Suppressor macrophage (primary cell): ENCODE measurements at regions not wholly inside any gene's neighbourhood (a gene's known extent, or its start where the extent isn't known, plus 50 kb on each side); places are given as distances from the start of the nearest gene placed in this dataset.

Experiments used
- DNase-seq, 4 experiments: peaks; one replicate each; pipeline ENCODE4 v3.0.0-alpha.2; 2020 to 2022

DNA sequence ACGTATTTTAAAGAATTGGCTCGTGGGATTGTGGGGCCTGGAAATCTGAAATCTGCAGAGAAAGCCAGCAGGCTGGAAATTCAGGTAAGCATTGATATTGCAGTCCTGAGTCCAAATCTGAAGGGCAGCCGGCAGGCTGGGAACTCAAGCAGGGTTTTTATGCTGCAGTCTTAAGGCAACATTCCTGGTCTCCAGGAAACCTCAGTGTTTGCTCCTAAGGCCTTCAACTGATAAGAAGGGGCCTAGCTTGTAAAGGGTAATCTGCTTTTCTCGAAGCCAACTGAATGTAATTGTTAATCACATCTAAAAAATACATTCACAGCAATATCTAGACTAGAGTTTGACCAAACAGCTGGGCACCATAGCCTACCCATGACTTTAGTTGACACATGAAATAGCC lies 154.4 kb downstream of the EFNB2 start:
- DNase-seq = no peak

DNA sequence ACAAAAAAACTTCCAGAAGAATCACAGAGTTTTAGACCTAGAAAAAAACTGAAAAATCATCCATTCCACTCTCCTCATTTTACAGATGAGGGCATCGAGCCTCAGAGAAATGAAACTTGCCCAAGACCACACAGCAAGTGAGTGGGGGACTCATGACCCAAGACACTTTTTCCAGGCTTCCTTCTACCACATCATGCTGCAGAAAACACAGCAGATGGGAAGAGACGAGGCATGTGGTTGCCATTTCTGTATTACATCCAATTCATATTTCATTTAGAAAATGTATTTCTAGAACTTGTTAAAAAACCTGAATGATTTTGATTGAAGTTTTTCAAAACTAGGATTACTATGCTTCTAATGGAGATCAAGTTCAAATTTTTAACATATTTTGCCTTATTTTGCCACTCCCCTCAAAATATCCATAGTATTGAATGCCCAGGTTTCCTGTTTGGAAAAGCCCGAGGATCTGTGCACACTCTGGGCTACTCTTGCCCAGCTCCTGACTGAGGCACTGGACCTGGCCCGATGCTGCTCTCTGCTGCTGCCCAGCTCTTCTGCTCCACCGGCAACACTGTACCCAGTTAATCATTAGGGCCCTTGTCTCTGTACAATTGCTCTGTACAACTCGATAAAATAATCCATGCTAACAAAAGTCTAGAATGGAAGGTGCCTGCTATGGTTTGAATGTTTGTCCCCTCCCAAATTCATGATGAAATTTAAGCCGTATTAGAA lies 157.4 kb downstream of the EFNB2 start:
- no peak for DNase-seq

DNA sequence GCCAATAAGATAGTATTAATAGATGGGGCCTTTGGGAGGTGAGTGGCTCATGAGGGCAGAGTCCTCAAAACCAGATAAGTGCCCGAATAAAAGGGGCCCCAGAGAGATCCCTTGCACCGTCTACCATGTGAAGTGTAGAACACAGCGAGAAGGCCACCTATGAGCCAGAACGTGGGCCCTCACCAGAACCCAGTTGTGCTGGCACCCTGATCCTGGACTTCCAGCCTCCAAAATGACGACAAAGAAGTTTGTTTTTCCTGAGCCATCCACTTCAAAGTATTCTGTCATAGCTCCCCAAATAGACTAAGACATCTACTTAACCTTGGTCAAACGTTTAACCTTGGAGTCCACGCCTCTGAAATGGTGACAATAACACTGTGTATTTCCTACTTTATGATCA lies 158.1 kb downstream of the EFNB2 start:
- no peak for DNase-seq

- peak; percentile 2 to 20 (median 6) for DNase-seq
Observed at GRCh38 chr13:106376401-106377112, 158.9 kb downstream of the EFNB2 start.

DNA sequence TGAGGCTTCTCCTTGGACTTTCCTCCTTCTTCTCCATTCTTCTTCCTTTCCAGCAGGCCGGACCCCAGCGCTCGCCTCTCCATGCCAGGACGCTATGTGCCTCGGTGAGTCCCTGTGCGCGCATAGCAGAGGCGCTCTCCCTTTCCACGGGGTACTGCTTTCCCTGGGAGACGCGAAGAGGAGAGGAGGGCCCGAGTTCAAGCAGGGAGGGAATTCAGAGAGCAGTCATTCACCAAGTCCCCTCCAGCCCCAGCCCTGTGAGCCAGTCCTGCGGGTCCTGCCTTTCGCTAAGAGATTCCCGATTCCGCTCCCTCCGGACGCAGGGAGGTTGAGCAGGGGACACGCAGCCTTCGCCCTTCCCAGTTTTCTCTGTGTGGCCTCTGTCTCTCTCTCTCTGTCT lies 160.4 kb downstream of the EFNB2 start:
- DNase-seq = no peak

GRCh38 chr13:106374631-106375030 lies 160.8 kb downstream of the EFNB2 start:
- no peak for DNase-seq

- no peak for DNase-seq
Observed at GRCh38 chr13:106373989-106374572, 161.4 kb downstream of the EFNB2 start.

- no peak for DNase-seq
Observed at GRCh38 chr13:106373304-106373988, 162.0 kb downstream of the EFNB2 start.

GRCh38 chr13:106372199-106373155 lies 163.0 kb downstream of the EFNB2 start:
- no peak for DNase-seq

DNA sequence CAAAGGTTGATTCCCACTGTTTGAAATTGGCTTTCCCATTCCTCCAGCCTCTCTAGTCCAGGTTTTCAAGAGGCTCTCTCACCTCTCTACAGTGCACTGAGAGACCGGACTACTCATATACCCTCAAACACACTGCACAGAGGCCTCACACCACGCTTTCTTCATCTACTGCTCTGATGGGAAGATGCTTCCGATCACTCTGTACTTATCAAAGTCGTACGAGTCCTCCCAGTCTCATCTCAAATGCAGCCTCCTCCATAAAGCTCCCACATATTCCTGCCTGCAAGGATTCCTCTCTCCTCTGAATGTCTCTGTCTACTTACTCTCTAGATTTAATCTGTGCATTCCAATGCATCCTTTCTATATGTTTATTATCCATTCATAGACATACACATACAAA lies 164.4 kb downstream of the EFNB2 start:
- DNase-seq = no peak

GRCh38 chr13:106369858-106370257 lies 165.6 kb downstream of the EFNB2 start:
- DNase-seq = no peak

DNA sequence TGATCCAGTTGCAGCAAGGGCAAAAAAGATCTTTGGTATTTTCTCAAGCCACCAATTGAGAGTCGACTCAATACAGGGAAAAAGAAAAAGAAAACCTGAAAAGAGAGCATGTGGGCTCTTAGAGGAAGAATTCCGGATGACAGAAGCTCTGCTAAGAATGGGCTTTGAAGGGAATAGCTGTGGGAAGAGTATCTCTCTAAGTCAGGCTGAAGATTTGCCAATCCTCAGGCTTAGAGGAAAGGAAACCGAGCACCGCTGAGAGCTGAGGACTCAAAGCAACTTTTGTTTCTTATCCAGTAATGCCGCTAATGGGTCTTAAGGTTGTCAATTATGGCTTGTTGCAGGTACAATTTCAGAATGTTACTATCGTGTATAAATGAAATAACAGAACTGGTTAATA lies 166.4 kb downstream of the EFNB2 start:
- DNase-seq = no peak

- no peak for DNase-seq
Observed at GRCh38 chr13:106367361-106367971, 168.0 kb downstream of the EFNB2 start.

DNA sequence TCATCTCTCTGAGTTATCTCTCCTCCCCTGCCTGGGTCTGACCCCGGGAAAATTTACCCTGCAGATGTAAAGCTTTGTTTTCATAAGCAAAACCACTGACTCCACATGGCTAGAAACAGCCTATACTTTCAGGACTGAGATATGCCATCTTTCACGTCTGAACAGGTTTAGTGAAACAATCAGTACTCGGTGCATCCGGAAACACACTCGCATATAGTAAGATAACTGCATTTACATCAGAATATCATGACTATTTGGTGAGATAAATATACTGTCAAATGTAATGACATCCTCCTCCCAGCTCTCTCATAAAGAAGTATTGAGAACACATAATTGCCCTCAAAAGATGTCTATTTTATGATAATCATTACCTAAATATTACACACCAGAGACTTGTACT lies 172.8 kb downstream of the EFNB2 start:
- DNase-seq = no peak

GRCh38 chr13:106361621-106362020 lies 173.8 kb downstream of the EFNB2 start:
- DNase-seq = no peak

- no peak for DNase-seq
Observed at GRCh38 chr13:106357198-106357597, 178.3 kb downstream of the EFNB2 start.

DNA sequence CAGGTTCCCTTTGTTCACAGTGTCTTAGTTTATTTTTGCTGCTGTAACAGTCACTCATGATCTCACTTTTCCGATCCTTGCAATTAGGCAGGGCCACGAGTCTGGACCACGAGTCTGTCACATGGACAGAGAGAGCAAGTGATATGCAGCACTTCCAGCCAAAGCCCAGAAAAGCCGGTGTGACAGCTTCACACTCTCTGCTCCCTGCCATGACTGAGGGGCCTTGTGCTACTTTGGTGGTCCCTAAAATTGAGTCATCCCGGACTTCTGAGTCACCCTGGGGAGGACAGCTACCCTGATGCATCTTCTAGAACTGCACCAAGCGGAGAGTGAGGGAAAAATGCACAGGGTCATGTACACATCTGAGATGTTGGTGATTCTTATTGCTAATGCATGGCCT lies 179.6 kb downstream of the EFNB2 start:
- no peak for DNase-seq

DNA sequence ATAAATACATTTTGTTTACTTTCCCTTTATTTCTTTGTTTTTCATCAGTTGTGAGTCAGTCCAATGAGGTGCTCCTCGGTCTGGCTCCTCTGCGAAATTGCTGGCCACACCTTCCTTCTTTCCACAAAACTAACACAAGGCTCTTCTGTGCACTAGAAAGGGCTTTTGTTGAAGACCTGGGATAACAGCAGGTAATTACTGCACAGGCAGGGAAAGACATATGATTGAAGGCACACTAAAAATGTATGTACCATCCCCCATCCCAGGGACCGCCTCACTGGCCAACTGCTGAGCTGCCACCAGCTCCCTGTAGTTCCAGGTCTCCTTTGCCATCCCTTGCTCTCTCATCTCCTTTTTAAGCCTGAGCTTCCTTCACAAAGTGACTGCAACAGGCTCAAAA lies 180.5 kb downstream of the EFNB2 start:
- no peak for DNase-seq

- no peak for DNase-seq
Observed at GRCh38 chr13:106352850-106353249, 182.6 kb downstream of the EFNB2 start.

GRCh38 chr13:106351251-106351650 lies 184.2 kb downstream of the EFNB2 start:
- DNase-seq = no peak

GRCh38 chr13:106350208-106350607 lies 185.3 kb downstream of the EFNB2 start:
- DNase-seq = no peak
